GM21619 (cell line): ENCODE measurements at regions not wholly inside any gene's neighbourhood (a gene's known extent, or its start where the extent isn't known, plus 50 kb on each side); places are given as distances from the start of the nearest gene placed in this dataset.
"Not testable (repeated sequence)": the region's sequence is repeated elsewhere in the genome, so short reads cannot be mapped to it uniquely, and the experiment has no call there.

Experiments used
- ATAC-seq: cut with Tn5 transposase; IDR thresholded peaks from one replicate; pipeline ENCODE4 v1.9.1; 2021; ENCODE audit not compliant: unreplicated experiment

DNA sequence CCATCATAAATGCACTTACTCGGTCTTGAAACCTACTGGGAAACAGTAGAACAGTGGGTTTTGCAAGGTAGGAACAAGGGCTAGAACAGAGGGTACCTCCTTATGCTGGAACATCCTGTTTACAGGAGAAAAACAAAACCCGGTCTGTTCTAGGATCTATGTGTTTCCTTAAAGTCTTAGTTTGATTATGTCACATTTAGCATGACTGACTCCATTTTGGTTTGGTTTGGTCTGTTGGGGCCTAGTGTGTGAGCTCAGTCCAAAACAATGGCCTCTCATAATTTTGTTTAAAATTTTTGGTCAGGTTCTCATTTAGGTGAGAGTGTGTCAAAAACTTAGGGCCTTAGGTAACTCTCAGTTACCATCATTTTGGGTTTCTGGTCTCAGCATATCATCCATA, 96.3 kb upstream of the TRIM24 start:
- ATAC-seq, result no peak

- not testable (repeated sequence) for ATAC-seq
Observed at GRCh38 chr7:138366137-138366536, 93.9 kb upstream of the TRIM24 start.

DNA sequence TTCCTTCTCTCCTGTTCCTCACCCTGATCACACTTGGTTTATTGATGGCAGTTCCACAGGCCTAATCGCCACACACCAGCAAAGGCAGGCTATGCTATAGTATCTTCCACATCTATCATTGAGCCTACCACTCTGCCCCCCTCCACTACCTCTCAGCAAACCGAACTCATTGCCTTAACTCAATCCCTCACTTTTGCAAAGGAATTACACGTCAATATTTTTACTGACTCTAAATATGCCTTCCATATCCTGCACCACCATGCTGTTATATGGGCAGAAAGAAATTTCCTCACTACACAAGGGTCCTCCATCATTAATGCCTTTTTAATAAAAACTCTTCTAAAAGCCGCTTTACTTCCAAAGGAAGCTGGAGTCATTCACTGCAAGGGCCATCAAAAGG, 93.4 kb upstream of the TRIM24 start:
- ATAC-seq, result not testable (repeated sequence)

- no peak for ATAC-seq
Observed at GRCh38 chr7:138369797-138370196, 90.3 kb upstream of the TRIM24 start.

DNA sequence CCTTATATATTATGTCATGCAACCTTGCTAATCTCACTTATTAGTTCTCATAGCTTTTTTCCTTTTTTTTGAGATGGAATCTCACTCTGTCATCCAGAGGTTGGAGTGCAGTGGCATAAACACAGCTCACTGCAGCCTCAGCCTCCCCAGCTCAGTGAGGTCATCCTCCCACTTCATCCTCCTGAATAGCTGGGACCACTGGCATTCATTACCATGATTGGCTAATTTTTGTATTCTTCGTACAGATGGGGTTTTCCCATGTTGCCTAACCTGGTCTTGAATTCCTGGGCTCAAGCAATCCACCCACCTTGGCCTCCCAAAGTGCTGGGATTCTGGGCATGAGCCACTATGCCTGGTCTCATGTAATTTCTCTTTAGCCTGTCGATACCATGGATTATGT, 89.1 kb upstream of the TRIM24 start:
- no peak for ATAC-seq

DNA sequence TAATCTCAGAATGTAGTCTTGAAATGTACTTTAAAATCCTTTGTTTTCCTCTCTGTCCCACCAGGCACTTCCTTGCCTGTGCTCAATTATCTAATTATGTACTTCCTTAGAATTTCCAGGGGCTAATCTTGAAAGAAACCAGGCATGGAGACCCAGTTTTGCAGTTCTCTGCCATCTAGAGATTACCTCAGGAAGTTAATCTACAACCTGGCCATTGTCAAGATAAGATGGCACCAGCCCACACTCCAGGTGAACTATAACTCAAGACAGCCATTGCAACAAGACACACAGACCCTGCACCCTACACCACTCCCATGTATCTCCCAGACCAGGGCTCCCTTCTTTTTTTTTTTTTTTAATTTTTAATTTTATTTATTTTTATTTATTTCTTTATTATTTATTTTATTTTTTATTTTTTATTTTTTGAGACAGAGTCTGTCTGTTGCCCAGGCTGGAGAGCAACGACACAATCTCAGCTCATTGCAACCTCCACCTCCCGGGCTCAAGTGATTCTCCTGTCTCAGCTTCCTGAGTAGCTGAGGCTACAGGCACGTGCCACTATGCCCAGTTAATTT, 85.9 kb upstream of the TRIM24 start:
- ATAC-seq, result no peak

DNA sequence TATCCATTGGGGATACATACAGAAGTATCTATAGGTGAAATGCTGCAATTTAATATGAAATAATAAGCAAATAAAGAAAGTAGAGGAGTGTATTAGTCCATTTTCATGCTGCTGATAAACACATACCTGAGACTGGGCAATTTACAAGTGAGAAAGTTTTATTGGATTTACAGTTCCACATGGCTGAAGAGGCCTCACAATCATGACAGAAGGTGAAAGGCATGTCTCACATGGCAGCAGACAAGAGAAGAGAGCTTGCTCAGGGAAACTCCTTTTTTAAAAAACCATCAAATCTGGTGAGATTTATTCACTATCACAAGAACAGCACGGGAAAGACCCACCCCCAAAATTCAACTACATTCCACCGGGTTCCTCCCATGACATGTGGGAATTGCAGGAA, 82.8 kb upstream of the TRIM24 start:
- no peak for ATAC-seq

- ATAC-seq, result no peak
Observed at GRCh38 chr7:138378741-138379559, 81.1 kb upstream of the TRIM24 start.

DNA sequence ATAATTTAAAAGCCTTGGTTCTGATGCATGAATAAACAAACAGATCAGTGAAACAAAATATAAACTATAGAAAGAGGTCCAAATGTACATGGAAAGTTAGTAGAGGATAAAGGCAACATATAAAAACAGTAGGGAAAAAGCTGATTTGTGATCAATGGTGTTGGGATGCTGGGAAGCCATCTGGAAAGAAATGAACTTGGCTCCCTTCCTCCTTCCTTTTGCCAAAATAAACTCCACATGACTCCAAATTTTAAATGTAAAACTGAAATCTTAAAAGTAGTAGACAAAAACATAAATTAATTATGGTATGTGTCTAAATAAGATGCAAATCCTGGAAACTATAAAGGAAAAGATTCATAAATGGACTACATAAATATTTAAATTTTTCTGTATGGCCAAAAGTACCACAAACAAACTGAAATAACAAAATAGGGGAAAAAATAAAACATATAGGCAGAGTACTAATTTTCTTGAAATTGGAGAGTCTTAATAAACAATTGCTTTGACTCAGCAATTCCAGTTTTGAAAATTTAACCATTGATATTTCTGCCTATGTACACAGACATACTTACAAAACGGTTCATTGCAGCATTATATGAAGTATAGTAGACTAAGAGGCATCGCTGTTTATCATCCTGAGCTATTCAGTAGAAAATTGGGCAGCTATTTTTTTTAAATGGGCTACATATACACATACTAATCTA, 77.0 kb upstream of the TRIM24 start:
- ATAC-seq, result no peak

GRCh38 chr7:138386821-138387220, 73.2 kb upstream of the TRIM24 start:
- ATAC-seq, result no peak

DNA sequence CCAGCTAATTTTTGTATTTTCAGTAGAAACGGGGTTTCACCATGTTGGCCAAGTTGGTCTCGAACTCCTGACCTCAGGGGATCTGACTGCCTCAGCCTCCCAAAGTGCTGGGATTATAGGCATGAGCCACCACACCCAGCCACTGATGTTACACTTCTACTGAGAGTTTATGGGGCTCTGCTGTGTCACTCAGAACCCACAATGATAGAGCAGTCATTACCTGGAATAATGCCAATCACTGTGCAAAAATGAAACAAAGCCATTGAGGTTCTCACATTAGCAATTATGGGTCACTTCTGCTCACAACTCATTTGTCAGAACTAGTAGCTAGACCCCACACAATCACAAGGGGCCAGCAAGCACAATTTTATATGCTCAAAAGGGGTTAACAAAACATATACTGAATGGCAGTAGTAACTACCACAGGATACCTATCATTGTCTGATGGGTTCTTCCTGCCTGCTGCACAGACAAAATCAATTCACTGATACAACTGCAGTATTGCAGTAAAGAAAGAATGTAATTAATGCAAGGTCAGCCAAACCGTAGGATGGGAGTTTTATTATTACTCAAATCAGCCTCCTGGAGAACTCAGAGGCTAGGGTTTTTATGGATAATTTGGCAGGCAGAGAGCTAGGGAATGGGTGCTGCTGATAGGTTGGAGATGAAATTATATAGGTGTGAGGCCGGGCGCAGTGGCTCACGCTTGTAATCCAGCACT, 72.1 kb upstream of the TRIM24 start:
- ATAC-seq, result no peak

DNA sequence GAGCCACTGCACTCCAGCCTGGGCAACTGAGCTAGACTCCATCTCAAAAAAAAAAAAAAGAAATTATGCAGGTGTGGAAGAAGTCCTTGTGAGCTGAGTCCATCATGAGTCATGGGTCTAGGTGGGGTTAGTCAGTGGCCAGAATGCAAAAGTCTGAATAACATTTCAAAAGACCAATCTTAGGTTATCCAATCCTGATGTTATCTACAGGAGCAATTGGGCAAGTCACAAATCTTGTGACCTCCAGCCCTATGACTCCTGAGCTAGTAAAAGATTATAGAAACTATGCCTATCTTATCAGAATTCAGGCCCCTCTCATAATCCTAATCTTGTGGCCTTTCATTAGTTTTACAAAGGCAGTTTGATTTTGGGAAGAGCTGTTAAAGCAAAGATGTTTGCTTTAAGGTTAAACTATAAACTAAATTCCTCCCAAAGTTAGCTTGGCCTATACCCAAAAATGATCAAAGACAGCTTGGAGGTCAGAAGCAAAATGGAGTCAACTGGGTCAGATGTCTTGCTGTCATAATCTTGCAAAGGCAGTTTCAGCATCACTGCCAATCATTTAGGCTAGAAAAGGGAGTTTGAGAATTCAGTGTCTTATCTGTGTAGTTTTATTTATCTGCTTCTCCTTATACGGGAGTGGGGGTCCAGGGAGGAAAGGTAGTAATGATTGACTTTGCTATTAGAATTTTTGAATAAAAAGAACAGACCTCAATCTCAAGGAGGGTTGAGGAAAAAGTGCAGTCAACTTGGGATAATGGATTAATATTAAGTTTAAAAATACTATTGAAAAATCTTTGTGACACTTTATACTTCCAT, 71.2 kb upstream of the TRIM24 start:
- ATAC-seq, result no peak

- ATAC-seq, result no peak
Observed at GRCh38 chr7:138395763-138396162, 64.3 kb upstream of the TRIM24 start.

DNA sequence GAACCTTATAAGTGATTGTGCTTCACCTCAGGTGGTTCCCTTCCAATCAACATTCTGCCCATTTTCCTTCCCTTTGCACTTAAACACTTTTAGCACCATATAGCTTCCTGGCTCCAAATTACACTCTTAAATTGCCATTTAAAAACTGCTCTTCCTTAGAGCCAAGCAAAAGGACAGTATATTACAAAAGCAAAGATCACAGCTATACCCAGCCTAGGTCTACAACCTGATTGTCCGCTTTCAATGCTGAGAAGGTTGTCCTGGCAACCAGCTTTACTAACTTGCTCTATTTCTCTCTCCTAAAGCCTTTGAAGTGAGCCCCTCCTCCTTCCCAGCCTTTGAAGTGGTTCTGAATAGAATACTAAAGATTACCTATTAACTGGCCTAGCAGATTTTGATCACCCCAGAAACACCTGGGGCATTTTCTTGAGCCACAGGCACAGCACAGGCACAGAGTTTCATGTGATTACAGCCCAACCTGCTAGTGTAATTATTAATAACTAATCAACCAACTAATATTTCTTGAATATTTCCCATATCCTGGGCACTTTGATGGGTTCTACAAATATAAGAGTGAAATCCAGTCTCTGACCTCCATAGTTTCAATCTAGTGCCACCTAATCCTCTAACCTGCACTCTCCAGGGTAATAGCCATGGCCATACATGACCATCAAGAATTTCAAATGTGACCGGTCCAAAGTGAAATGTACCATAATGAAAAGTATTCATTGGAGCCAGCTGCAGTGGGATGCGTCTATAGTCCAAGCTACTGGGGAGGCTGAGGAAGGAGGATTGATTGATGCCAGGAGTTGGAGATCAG, 63.6 kb upstream of the TRIM24 start:
- ATAC-seq, result peak; percentile 95

DNA sequence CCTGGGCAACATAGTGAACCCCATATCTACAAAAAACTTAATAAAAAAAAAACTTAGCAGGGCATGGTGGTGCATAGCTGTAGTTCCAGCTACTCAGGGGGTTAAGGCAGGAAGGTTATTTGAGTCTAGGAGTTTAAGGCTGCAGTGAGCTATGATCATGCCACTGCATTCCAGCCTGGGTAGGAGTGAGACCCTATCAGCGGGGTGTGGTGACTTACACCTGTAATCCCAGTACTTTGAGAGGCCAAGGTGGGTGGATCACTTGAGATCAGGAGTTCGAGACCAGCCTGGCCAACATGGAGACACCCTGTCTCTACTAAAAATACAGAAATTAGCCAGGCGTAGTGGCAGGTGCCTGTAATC, 63.0 kb upstream of the TRIM24 start:
- ATAC-seq, result not testable (repeated sequence)

DNA sequence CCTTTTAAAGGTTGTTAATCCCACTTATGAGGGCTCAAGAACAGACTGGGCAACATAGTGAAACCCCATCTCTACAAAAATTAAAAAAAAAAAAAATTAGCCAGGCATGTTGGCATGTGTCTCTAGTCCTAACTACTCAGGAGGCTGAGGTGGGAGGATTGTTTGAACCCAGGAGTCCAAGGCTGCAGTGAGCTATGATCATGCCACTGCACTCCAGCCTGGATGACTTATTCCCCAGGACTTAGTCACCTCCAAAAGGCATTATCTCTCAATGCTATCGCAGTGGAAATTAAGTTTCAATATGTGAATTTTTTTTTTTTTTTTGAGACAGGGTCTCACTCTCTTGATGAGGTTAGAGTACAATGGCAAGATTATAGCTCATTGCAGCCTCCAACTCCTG, 61.2 kb upstream of the TRIM24 start:
- no peak for ATAC-seq

DNA sequence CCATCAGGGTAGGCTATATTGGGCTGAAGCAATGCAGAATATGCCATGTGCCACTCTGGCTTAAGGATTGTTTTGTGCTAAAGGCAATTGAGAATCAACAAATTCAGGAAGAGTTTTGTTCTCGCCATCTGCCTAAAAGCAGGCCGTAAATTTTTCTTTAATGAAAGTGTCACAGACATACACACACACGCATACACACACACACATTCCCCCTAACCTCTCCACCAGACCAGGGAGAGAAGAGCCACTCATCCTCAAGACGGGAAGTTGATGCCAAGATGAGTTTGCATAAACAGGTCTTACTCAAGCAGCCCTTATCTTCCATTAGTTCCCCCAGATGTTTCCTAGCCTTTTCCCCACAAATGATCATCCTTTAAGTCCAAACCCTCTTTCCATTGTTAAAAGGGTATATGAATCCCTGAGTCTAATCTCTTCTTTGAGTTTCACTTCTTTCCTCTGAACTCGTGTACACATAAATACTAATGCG, 59.6 kb upstream of the TRIM24 start:
- ATAC-seq, result no peak

DNA sequence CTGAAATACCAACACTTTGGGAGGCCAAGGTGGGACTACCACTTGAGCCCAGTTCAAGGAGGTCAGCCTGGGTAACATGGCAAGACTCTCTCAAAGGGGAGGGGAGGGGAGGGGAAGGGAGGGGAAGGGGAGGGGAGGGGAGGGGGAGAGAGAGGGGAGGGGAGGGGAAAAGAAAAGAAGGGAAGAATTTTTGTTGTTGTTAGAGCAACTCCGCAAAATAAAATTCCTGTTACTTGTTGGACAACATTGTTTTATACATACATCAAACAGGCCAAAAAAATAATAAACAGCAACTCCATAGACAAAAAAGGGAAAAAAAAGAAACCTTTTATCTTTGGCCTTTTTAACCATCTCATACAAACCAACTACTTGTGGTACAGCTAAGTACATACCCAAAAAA, 57.3 kb upstream of the TRIM24 start:
- no peak for ATAC-seq

- no peak for ATAC-seq
Observed at GRCh38 chr7:138405496-138405895, 54.6 kb upstream of the TRIM24 start.

DNA sequence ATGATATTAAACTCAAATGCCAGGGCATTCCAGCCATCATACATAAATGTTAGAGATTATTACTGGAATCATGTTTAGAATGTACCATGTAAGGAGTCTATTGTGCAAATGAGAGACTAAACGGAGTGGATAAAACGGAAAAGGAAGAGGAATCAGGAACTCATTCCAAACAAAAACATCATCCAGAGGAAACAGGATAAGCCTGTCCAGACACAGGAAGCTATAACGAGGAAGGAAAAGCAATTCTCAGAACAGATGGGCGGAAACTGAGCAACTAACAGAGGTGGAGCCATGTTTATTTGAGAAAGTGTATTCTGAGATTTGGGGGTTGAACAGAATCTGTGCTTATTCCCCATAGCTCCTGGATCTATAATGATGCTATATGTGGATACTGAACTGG, 52.3 kb upstream of the TRIM24 start:
- no peak for ATAC-seq
